Right atrium auricular region (tissue), 2 donors: ENCODE measurements at regions not wholly inside any gene's neighbourhood (a gene's known extent, or its start where the extent isn't known, plus 50 kb on each side); places are given as distances from the start of the nearest gene placed in this dataset.
"Not testable (repeated sequence)": the region's sequence is repeated elsewhere in the genome, so short reads cannot be mapped to it uniquely, and the experiment has no call there.

Experiments
- DNase-seq: peaks from one replicate; pipeline ENCODE4 v3.0.0-alpha.2; 2019; ENCODE audit warnings: low spot score
- H3K27ac ChIP-seq, 2 donors: fragments of 200-600 bp; sonication (generic); 1 replicate in 1 of 2; 2 replicates in 1 of 2; pipeline ENCODE4 v1.5.1; 2016 to 2019
- H3K27me3 ChIP-seq, 2 donors: fragments of 200-600 bp; sonication (generic); one replicate each; pipeline versions ENCODE4 v1.5.1 to v1.6.0; 2017 to 2019
- H3K36me3 ChIP-seq: fragments of 200-600 bp; sonication (generic); one replicate; pipeline ENCODE4 v1.5.1; 2016
- H3K4me1 ChIP-seq, 2 donors: fragments of 200-600 bp; sonication (generic); one replicate each; pipeline versions ENCODE4 v1.5.1 to v1.6.0; 2017 to 2019
- H3K4me3 ChIP-seq, 2 donors: fragments of 200-600 bp; sonication (generic); 1 replicate in 1 of 2; 2 replicates in 1 of 2; pipeline ENCODE4 v1.5.1; 2017 to 2019; ENCODE audit warnings: mild to moderate bottlenecking in 1 of 2, moderate library complexity in 1 of 2
- H3K9me3 ChIP-seq, 2 donors: fragments of 200-600 bp; sonication (generic); one replicate each; pipeline ENCODE4 v1.5.1; 2019
- TF ChIP-seq, protein P1 (sequence below), 2 donors: fragments of 200-600 bp; sonication (generic); IDR thresholded peaks; one replicate each; pipeline ENCODE4 v1.5.1; 2019; ENCODE audit warnings: antibody characterized with exemption in 2 of 2

DNA sequence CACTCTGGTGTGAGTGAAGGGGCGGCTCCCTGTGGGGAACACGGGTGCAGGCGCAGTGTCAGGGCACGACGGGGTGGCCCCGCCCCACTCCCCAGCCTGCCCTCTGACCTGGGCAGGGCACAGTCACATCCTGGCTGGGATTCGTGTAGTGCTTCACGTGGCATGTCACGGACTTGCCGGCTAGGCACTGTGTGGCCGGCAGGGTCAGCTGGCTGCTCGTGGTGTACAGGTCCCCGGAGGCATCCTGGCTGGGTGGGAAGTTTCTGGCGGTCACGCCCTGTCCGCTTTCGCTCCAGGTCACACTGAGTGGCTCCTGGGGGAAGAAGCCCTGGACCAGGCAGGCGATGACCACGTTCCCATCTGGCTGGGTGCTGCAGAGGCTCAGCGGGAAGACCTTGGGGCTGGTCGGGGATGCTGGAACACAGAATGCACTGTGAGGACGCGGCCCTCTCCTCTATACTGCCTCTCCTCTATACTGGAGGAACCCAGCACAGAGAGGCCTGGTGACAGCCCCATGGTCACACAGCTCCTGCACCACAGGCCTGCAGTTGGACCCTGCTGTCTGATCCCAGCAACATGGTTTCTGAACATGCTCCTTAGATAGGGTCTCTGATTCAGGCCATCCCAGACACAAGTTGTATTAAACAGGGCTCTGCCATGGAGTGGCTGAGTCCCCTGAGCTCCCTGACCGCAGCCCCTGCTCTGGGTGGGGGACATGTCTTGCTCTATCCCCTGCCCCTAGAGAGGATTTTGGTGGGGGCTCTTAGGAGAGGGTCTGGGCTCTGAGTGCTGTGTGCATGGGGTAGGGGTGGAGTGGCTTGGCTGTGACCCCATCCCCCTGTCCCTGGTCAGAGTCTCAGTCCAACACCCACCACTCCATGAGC lies 182.1 kb downstream of the TMEM121 start:
- H3K36me3 ChIP-seq, H3K4me3 ChIP-seq, H3K9me3 ChIP-seq, H3K27me3 ChIP-seq, H3K27ac ChIP-seq, H3K4me1 ChIP-seq: not testable (repeated sequence)
- peak; percentile 42 for DNase-seq

DNA sequence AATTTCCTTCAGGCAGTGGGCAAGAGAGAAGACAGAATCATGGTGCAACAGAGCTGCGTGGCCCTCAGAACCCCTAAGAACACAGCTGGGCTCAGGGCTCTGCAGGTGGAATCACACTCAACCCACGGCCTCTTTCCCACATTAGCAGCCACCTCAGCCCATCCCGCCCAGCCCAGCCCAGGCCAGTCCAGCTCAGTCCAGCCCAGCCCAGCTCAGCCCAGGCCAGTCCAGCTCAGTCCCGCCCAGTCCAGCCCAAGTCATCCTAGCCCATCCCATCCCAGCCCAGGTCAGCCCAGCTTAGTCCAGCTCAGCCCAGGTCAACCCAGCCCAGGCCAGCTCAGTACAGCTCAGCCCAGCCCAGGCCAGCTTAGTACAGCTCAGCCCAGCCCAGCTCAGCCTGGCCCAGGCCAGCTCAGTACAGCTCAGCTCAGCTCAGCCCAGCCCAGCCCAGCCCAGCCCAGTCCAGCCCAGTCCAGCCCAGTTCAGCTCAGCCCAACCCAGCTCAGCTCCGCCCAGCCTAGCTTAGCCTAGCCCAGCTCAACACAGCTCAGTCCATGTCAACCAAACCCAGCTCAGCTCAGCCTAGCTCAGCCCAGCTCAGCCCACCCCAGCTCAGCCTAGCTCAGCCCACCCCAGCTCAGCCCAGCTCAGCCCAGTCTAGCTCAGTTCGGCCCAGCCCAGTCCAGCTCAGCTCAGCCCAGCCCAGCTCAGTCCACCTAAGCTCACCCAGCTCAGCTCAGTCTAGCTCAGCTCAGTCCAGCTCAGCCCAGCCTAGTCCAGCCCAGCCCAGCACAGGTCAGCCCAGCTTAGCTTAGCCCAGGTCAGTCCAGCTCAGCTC lies 183.1 kb downstream of the TMEM121 start:
- TF ChIP-seq, protein P1, sequence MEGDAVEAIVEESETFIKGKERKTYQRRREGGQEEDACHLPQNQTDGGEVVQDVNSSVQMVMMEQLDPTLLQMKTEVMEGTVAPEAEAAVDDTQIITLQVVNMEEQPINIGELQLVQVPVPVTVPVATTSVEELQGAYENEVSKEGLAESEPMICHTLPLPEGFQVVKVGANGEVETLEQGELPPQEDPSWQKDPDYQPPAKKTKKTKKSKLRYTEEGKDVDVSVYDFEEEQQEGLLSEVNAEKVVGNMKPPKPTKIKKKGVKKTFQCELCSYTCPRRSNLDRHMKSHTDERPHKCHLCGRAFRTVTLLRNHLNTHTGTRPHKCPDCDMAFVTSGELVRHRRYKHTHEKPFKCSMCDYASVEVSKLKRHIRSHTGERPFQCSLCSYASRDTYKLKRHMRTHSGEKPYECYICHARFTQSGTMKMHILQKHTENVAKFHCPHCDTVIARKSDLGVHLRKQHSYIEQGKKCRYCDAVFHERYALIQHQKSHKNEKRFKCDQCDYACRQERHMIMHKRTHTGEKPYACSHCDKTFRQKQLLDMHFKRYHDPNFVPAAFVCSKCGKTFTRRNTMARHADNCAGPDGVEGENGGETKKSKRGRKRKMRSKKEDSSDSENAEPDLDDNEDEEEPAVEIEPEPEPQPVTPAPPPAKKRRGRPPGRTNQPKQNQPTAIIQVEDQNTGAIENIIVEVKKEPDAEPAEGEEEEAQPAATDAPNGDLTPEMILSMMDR (IDR thresholded peaks at IDR 0.05): no peak
- Histone ChIP-seq H3K36me3 (no peaks in the 10 kb centered on the region), H3K27ac (no peak overlapping the region), H3K9me3 (no peaks in the 10 kb centered on the region), H3K4me1 (no peaks in the 10 kb centered on the region), H3K27me3 (no peaks in the 10 kb centered on the region), H3K4me3 (no peak overlapping the region)
- no peak for DNase-seq

DNA sequence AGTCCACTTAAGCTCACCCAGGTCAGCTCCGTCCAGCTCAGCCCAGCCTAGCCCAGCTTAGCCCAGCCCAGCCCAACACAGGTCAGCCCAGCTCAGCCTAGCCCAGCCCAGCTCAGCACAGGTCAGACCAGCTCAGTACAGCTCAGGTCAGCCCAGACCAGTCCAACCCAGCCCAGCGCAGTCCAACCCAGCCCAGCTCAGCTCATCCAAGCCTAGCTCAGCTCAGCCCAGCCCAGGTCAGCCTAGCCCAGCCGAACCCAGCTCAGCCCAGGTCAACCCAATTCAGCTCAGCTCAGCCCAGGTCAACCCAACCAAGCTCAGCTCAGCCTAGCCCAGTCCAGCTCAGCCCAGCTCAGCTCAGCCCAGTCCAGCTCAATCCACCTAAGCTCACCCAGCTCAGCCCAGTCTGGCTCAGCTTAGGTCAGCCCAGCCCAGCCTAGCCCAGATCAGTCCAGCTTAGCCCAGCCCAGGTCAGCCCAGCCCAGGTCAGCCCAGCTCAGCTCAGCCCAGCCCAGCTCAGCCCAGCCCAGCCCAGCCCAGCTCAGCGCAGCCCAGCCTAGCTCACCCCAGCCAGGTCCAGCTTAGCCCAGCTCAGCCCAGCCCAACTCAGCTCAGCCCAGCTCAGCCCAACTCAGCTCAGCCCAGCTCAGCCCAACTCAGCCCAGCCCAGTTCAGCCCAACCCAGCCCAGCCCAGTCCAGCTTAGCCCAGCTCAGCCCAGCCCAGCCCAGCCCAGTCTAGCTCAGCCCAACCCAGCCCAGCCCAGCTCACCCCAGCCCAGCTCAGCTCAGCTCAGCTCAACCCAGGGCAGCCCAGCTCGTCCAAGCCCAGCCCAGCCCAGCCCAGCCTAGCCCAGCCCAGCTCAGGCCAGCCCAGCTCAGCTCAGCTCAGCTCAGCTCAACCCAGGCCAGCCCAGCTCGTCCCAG lies 184.0 kb downstream of the TMEM121 start:
- H3K36me3 ChIP-seq: no peaks in the 10 kb centered on the region
- H3K9me3 ChIP-seq: no peaks in the 10 kb centered on the region
- H3K4me3 ChIP-seq: no peak overlapping the region
- H3K27me3 ChIP-seq: no peaks in the 10 kb centered on the region
- TF ChIP-seq, protein P1 (IDR thresholded peaks at IDR 0.05): no peak
- DNase-seq: peak; percentile 30
- no peaks in the 10 kb centered on the region for H3K4me1 ChIP-seq
- H3K27ac ChIP-seq: no peak overlapping the region

DNA sequence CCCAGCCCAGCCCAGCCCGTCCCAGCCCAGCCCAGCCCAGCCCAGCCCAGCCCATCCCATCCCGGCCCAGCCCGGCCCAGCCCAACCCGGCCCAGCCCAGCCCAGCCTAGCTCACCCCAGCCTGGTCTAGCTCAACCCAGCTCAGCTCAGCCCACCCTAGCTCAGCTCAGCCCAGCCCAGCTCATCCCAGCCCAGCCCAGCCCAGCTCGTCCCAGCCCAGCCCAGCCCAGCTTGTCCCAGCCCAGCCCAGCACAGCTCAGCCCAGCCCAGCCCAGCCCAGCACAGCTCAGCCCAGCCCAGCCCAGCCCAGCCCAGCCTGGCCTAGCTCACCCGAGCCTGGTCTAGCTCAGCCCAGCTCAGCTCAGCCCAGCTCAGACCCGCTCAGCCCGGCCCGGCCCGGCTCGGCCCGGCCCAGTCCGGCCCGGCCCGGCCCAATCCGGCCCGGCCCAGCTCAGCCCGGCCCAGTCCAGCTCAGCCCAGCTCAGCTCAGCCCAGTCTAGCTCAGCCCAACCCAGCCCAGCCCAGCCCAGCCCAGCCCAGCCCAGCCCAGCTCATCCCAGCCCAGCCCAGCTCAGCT lies 184.7 kb downstream of the TMEM121 start:
- Histone ChIP-seq H3K9me3 (no peaks in the 10 kb centered on the region), H3K36me3 (no peaks in the 10 kb centered on the region), H3K27me3 (no peaks in the 10 kb centered on the region), H3K4me3 (no peak overlapping the region), H3K4me1 (no peaks in the 10 kb centered on the region), H3K27ac (no peak overlapping the region)
- DNase-seq: no peak
- TF ChIP-seq, protein P1 (IDR thresholded peaks at IDR 0.05): no peak

DNA sequence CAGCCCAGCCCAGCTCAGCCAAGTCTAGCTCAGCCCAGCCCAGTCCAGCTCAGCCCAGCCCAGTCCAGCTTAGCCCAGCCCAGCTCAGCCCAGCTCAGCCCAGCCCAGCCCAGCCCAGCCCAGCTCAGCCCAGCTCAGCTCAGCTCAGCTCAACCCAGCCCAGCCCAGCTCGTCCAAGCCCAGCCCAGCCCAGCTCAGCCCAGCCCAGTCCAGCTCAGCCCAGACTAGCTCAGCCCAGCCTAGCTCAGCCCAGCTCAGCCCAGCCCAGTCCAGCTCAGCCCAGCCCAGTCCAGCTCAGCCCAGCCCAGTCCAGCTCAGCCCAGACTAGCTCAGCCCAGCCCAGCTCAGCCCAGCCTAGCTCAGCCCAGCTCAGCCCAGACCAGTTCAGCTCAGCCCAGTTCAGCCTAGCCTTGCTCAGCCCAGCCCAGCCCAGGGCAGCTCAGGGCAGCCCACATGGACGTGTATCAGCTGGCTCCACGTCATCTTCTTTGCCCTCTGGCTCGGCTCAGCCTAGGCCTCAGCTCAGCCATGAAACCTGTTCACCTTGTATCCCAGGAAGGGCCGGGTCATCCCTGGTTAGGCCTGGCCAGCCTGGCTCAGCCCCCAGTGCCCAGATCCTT lies 185.6 kb downstream of the TMEM121 start:
- no peak for DNase-seq
- Histone ChIP-seq H3K36me3 (no peaks in the 10 kb centered on the region), H3K27ac (no peak overlapping the region)

DNA sequence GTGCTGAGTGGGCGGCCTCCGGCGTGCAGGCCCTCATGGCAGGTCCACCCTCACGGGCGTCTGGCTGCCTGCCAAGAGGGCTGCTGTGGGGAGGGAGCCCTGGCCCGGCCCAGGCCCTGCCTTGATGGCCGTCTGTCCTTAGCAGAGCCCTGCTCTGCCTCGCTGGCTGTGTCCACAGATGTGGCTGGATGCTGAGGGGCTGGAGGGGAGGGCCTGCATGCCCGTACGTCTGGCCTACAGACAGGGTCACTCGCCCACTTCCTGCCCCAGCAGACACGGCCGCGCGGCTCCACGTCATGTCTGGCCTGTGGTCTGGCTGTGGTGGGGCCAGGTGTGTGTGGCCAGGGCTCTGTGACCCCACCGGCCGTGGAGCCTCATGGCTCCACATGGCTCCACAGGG lies 186.3 kb downstream of the TMEM121 start:
- H3K4me3 ChIP-seq, H3K4me1 ChIP-seq, DNase-seq, H3K36me3 ChIP-seq, H3K27me3 ChIP-seq, H3K9me3 ChIP-seq, H3K27ac ChIP-seq: not testable (repeated sequence)

More for the DNA sequence above, 185.6 kb downstream of the TMEM121 start:
- H3K4me1 ChIP-seq: no peaks in the 10 kb centered on the region
- no peaks in the 10 kb centered on the region for H3K9me3 ChIP-seq
- TF ChIP-seq, protein P1 (IDR thresholded peaks at IDR 0.05): no peak
- H3K4me3 ChIP-seq: no peak overlapping the region
- no peaks in the 10 kb centered on the region for H3K27me3 ChIP-seq

DNA sequence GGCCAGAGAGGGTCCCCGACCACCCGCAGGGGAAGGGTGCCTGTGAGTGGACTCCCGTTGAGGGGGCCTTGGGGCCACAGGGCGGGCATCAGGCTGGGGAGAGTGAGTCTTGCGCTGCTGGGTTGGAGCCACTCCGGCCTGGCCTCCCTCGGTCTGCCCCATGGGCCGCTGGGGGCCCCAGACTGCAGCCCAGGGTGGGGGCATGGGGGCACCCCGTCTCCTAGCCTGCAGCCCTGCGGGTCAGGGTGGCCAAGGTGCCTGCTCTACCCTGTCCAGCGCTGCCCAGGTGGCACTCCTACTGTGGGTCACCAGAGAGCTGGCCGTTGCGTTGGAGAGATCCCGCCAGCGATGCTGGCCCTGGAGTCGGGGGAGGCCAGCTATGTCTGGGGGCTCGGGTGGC lies 186.8 kb downstream of the TMEM121 start:
- not testable (repeated sequence) for H3K36me3 ChIP-seq, H3K27ac ChIP-seq, H3K4me3 ChIP-seq, H3K27me3 ChIP-seq, DNase-seq, H3K9me3 ChIP-seq, H3K4me1 ChIP-seq

DNA sequence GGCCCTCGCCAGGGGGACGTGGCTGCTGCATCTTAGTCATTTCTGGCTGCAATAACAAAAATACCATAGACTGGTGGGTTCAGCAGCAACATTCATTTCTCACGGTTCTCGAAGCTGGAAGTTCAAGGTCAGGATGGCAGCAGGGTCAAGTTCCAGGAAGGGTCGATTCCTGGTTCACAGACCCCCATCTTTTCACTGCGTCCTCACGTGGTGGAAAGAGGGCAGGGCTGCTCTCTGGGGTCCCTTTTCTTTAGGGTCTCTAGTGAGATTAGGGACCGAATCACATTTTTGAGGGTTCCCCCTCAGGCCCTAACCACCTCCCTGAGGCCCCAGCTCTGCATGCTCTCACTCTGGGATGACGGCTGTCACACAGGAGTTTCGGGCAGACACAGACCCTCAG lies 187.5 kb downstream of the TMEM121 start:
- H3K36me3 ChIP-seq, H3K27me3 ChIP-seq: not testable (repeated sequence)

DNA sequence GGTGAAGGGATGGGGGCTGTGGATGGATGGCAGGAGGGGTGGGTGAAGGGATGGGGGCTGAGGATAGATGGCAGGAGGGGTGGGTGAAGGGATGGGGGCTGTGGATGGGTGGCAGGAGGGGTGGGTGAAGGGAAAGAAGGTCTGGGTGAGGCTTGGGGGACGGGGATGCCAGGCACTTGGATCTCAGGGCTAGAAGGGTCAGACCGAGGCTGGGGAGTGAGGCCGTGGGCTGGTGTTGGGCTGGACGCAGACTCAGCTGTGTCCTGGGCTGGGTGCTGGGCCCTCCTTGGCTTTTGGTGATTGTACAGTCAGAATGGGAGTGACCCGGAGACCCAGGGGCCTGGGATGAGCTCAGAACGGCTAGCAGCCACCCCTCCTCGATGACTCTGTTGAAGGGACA lies 192.4 kb downstream of the TMEM121 start:
- H3K27ac ChIP-seq, H3K4me3 ChIP-seq, DNase-seq, H3K4me1 ChIP-seq, H3K9me3 ChIP-seq, H3K27me3 ChIP-seq, H3K36me3 ChIP-seq: not testable (repeated sequence)

More for the DNA sequence above, 187.5 kb downstream of the TMEM121 start:
- not testable (repeated sequence) for H3K4me3 ChIP-seq, H3K27ac ChIP-seq, H3K4me1 ChIP-seq, H3K9me3 ChIP-seq, DNase-seq
